HL-60 (cell line): ENCODE measurements at regions not wholly inside any gene's neighbourhood (a gene's known extent, or its start where the extent isn't known, plus 50 kb on each side); places are given as distances from the start of the nearest gene placed in this dataset.
A peak's percentile ranks its signal among the peaks of the same experiment; 100 is the strongest.

Source experiments
- DNase-seq, 2 experiments: peaks; one replicate each; pipeline ENCODE4 v3.0.0-alpha.2; 2010 to 2020; ENCODE audit warnings: low read depth in 1 of 2, low spot score in 1 of 2
- H3K27ac ChIP-seq: fragments of 250-450 bp; sonication (Bioruptor Pico); replicated peaks from 2 replicates; pipeline ENCODE4 v1.5.1; 2020; ENCODE audit warnings: mild to moderate bottlenecking, moderate library complexity
- H3K27me3 ChIP-seq: fragments of 250-450 bp; sonication (Bioruptor Pico); 2 replicates; pipeline ENCODE4 v1.5.1; 2021; ENCODE audit warnings: mild to moderate bottlenecking, moderate library complexity; ENCODE audit not compliant: insufficient read depth, poor library complexity, severe bottlenecking
- H3K4me3 ChIP-seq: replicated peaks from 2 replicates; pipeline ENCODE4 v1.5.1; 2011; ENCODE audit warnings: mild to moderate bottlenecking, control low read depth, low read length; ENCODE audit not compliant: insufficient read depth
- CTCF ChIP-seq: IDR thresholded peaks from one replicate; pipeline ENCODE4 v1.5.1; 2011; ENCODE audit warnings: low read length, control low read depth, inconsistent platforms; ENCODE audit not compliant: insufficient read depth
- GABPA ChIP-seq: IDR thresholded peaks from 2 replicates; pipeline ENCODE4 v1.6.1; 2012; ENCODE audit warnings: low read depth
- POLR2AphosphoS5 ChIP-seq: IDR thresholded peaks from 2 replicates; pipeline ENCODE4 v1.6.1; 2012; ENCODE audit warnings: low read depth
- REST ChIP-seq: IDR thresholded peaks from 2 replicates; pipeline ENCODE4 v1.6.1; 2012; ENCODE audit warnings: low read depth; ENCODE audit not compliant: insufficient replicate concordance
- SPI1 ChIP-seq: IDR thresholded peaks from 2 replicates; pipeline ENCODE4 v1.6.1; 2012; ENCODE audit warnings: low read depth, mild to moderate bottlenecking, borderline replicate concordance

- Histone ChIP-seq H3K4me3 (no peak overlapping the region), H3K27ac (no peak overlapping the region)
- DNase-seq, result peak in 1 of 2 experiments; percentile 58
Measured at GRCh38 chr6:84422380-84422968, 195.0 kb upstream of the CEP162 start.

GRCh38 chr6:84421031-84421430 lies 193.6 kb upstream of the CEP162 start:
- Histone ChIP-seq H3K27ac (no peak overlapping the region), H3K27me3 (peaks cover 4% of the 10 kb centered on the region), H3K4me3 (no peak overlapping the region)
- DNase-seq, result no peak
- TF ChIP-seq POLR2AphosphoS5, result no peak
- no peak for TF ChIP-seq CTCF
- TF ChIP-seq REST, result no peak
- no peak for TF ChIP-seq SPI1
- TF ChIP-seq GABPA, result no peak

More at GRCh38 chr6:84422380-84422968, 195.0 kb upstream of the CEP162 start:
- TF ChIP-seq POLR2AphosphoS5, result no peak
- no peak for TF ChIP-seq SPI1
- no peak for TF ChIP-seq REST
- TF ChIP-seq GABPA, result no peak
- TF ChIP-seq CTCF, result peak; percentile 54
- peaks cover 6% of the 10 kb centered on the region for H3K27me3 ChIP-seq

GRCh38 chr6:84417260-84417659 lies 189.8 kb upstream of the CEP162 start:
- Histone ChIP-seq H3K27me3 (no peaks in the 10 kb centered on the region), H3K27ac (no peak overlapping the region), H3K4me3 (no peak overlapping the region)
- TF ChIP-seq SPI1, result no peak
- no peak for TF ChIP-seq CTCF
- TF ChIP-seq GABPA, result no peak
- TF ChIP-seq REST, result no peak
- TF ChIP-seq POLR2AphosphoS5, result no peak
- DNase-seq, result no peak
